Mesenchymal stem cell (in vitro differentiated cells and primary cell): ENCODE measurements at regions not wholly inside any gene's neighbourhood (a gene's known extent, or its start where the extent isn't known, plus 50 kb on each side); places are given as distances from the start of the nearest gene placed in this dataset.

Experiments
- DNase-seq: peaks from one replicate; pipeline ENCODE4 v3.0.0-alpha.2; 2013
- H2AFZ ChIP-seq: one replicate; pipeline ENCODE4 v1.6.1; 2013; ENCODE audit warnings: low read depth, mild to moderate bottlenecking, control low read depth, inconsistent platforms, low read length, moderate library complexity
- H2AK5ac ChIP-seq: 2 replicates; pipeline ENCODE4 v1.6.1; 2013; ENCODE audit warnings: low read length, moderate library complexity, mild to moderate bottlenecking, inconsistent platforms; ENCODE audit not compliant: severe bottlenecking
- H2BK120ac ChIP-seq: one replicate; pipeline ENCODE4 v1.6.1; 2013; ENCODE audit warnings: low read depth, mild to moderate bottlenecking, inconsistent platforms, low read length, moderate library complexity
- H2BK12ac ChIP-seq, 2 experiments: one replicate each; pipeline ENCODE4 v1.6.1; 2013; ENCODE audit warnings: inconsistent platforms in 2 of 2, low read length in 2 of 2, mild to moderate bottlenecking in 2 of 2, moderate library complexity in 2 of 2, control low read depth in 1 of 2
- H2BK15ac ChIP-seq: one replicate; pipeline ENCODE4 v1.6.1; 2013; ENCODE audit warnings: mild to moderate bottlenecking, low read depth, inconsistent platforms; ENCODE audit not compliant: poor library complexity, severe bottlenecking
- H2BK5ac ChIP-seq: 2 replicates; pipeline ENCODE4 v1.6.1; 2013; ENCODE audit warnings: low read depth, mild to moderate bottlenecking, low read length, control low read depth, inconsistent platforms; ENCODE audit not compliant: poor library complexity, severe bottlenecking
- H3K14ac ChIP-seq, 2 experiments: one replicate each; pipeline ENCODE4 v1.6.1; 2013; ENCODE audit warnings: inconsistent platforms in 2 of 2, low read length in 2 of 2, control low read depth in 1 of 2, mild to moderate bottlenecking in 1 of 2, moderate library complexity in 1 of 2
- H3K18ac ChIP-seq, 2 experiments: one replicate each; pipeline ENCODE4 v1.6.1; 2013; ENCODE audit warnings: inconsistent platforms in 2 of 2, low read length in 2 of 2, control low read depth in 1 of 2, low read depth in 1 of 2, mild to moderate bottlenecking in 1 of 2
- H3K23ac ChIP-seq, 2 experiments: one replicate each; pipeline ENCODE4 v1.6.1; 2013; ENCODE audit warnings: inconsistent platforms in 2 of 2, low read length in 2 of 2, mild to moderate bottlenecking in 2 of 2, moderate library complexity in 2 of 2, control low read depth in 1 of 2
- H3K27ac ChIP-seq: 2 replicates; pipeline ENCODE4 v1.5.1; 2013; ENCODE audit warnings: mild to moderate bottlenecking, moderate library complexity, low read length, control low read depth, inconsistent platforms; ENCODE audit not compliant: poor library complexity, severe bottlenecking
- H3K27me3 ChIP-seq, 2 experiments: 2 replicates each; pipeline versions ENCODE4 v1.6.1 to v1.7.0; 2013; ENCODE audit warnings: low read length in 2 of 2, mild to moderate bottlenecking in 2 of 2, moderate library complexity in 2 of 2, control low read depth in 1 of 2, inconsistent platforms in 1 of 2; ENCODE audit not compliant: control insufficient read depth in 1 of 2, insufficient read depth in 1 of 2
- H3K36me3 ChIP-seq, 2 experiments: 2 replicates each; pipeline versions ENCODE4 v1.6.1 to v1.7.0; 2013; ENCODE audit warnings: low read length in 2 of 2, control low read depth in 1 of 2, inconsistent platforms in 1 of 2, low read depth in 1 of 2, mild to moderate bottlenecking in 1 of 2; ENCODE audit not compliant: insufficient read depth in 2 of 2, control insufficient read depth in 1 of 2
- H3K4ac ChIP-seq, 2 experiments: one replicate each; pipeline ENCODE4 v1.6.1; 2013; ENCODE audit warnings: inconsistent platforms in 2 of 2, low read length in 2 of 2, mild to moderate bottlenecking in 2 of 2, moderate library complexity in 2 of 2, control low read depth in 1 of 2, low read depth in 1 of 2
- H3K4me1 ChIP-seq: 2 replicates; pipeline ENCODE4 v1.6.1; 2013; ENCODE audit warnings: low read depth, low read length, control low read depth; ENCODE audit not compliant: control insufficient read depth, insufficient read depth
- H3K4me2 ChIP-seq: 2 replicates; pipeline ENCODE4 v1.6.1; 2013; ENCODE audit warnings: low read length, mild to moderate bottlenecking, inconsistent platforms; ENCODE audit not compliant: poor library complexity, severe bottlenecking
- H3K4me3 ChIP-seq, 2 experiments: 2 replicates each; pipeline versions ENCODE4 v1.5.1 to v1.7.0; 2013; ENCODE audit warnings: low read length in 2 of 2, mild to moderate bottlenecking in 2 of 2, control low read depth in 1 of 2, low read depth in 1 of 2; ENCODE audit not compliant: insufficient read depth in 1 of 2
- H3K79me1 ChIP-seq: replicated peaks from 2 replicates; pipeline ENCODE4 v1.6.1; 2013; ENCODE audit warnings: mild to moderate bottlenecking, control low read depth, low read length, inconsistent platforms; ENCODE audit not compliant: poor library complexity, severe bottlenecking
- H3K9ac ChIP-seq: 2 replicates; pipeline ENCODE4 v1.7.0; 2013; ENCODE audit warnings: mild to moderate bottlenecking, low read length, moderate library complexity
- H3K9me3 ChIP-seq: 2 replicates; pipeline ENCODE4 v1.7.0; 2013; ENCODE audit warnings: mild to moderate bottlenecking, low read length; ENCODE audit not compliant: control insufficient read depth
- H4K8ac ChIP-seq: one replicate; pipeline ENCODE4 v1.6.1; 2013; ENCODE audit warnings: inconsistent platforms, mild to moderate bottlenecking, low read length, moderate library complexity
- H4K91ac ChIP-seq: one replicate; pipeline ENCODE4 v1.6.1; 2013; ENCODE audit warnings: mild to moderate bottlenecking, low read length, inconsistent platforms
- WGBS: methylation state at CpG from one replicate; pipeline ENCODE4 v1.1.7; 2013; ENCODE audit warnings: mixed read lengths; 5-methylcytosine and 5-hydroxymethylcytosine counted together

- no peak for DNase-seq
- H3K4ac ChIP-seq: no peak overlapping the region
- H3K36me3 ChIP-seq: no peaks in the 10 kb centered on the region
- no peak overlapping the region for H2BK5ac ChIP-seq
- H3K4me2 ChIP-seq: no peak overlapping the region
- H3K27ac ChIP-seq: no peak overlapping the region
- no peaks in the 10 kb centered on the region for H3K27me3 ChIP-seq
- H4K8ac ChIP-seq: no peak overlapping the region
- H3K18ac ChIP-seq: peak overlapping the region in 1 of 2 experiments; percentile 41
- no peak overlapping the region for H2AFZ ChIP-seq
- no peak overlapping the region for H3K23ac ChIP-seq
- no peak overlapping the region for H2BK15ac ChIP-seq
- no peaks in the 10 kb centered on the region for H3K4me1 ChIP-seq
- H4K91ac ChIP-seq: no peak overlapping the region
- H3K9ac ChIP-seq: no peak overlapping the region
- H3K9me3 ChIP-seq: no peaks in the 10 kb centered on the region
- H3K79me1 ChIP-seq: no peaks in the 10 kb centered on the region
- no peak overlapping the region for H2BK120ac ChIP-seq
- H2BK12ac ChIP-seq: no peak overlapping the region
- H2AK5ac ChIP-seq: no peak overlapping the region
- 67% methylated on average over 1 of the region's 3 CpGs for WGBS
- H3K14ac ChIP-seq: no peak overlapping the region
- no peak overlapping the region for H3K4me3 ChIP-seq
Measured at GRCh38 chr10:90530521-90530920, 327.3 kb downstream of the HTR7 start.

- Histone ChIP-seq H3K4me3 (no peak overlapping the region), H3K14ac (no peak overlapping the region), H4K91ac (no peak overlapping the region), H2AK5ac (no peak overlapping the region), H2BK15ac (no peak overlapping the region), H3K36me3 (no peaks in the 10 kb centered on the region), H3K23ac (no peak overlapping the region), H3K4me2 (no peak overlapping the region), H2BK120ac (no peak overlapping the region), H2AFZ (no peak overlapping the region), H3K27me3 (no peaks in the 10 kb centered on the region), H3K9me3 (peaks cover 5% of the 10 kb centered on the region), H3K9ac (no peak overlapping the region), H4K8ac (no peak overlapping the region), H3K79me1 (no peaks in the 10 kb centered on the region), H3K4me1 (no peaks in the 10 kb centered on the region), H3K27ac (no peak overlapping the region), H2BK5ac (no peak overlapping the region), H2BK12ac (no peak overlapping the region), H3K18ac (no peak overlapping the region), H3K4ac (no peak overlapping the region)
- WGBS: no CpG with 5 or more reads among the region's 1 CpG
- no peak for DNase-seq
Measured at GRCh38 chr10:90557385-90557784, 300.5 kb downstream of the HTR7 start.

GRCh38 chr10:90560331-90560730 is 297.5 kb downstream of the HTR7 start:
- no peaks in the 10 kb centered on the region for H3K4me1 ChIP-seq
- H4K8ac ChIP-seq: no peak overlapping the region
- H3K18ac ChIP-seq: no peak overlapping the region
- no peaks in the 10 kb centered on the region for H3K36me3 ChIP-seq
- H2BK120ac ChIP-seq: no peak overlapping the region
- WGBS: 88% methylated on average over 1 of the region's 2 CpGs
- no peak overlapping the region for H3K4me2 ChIP-seq
- no peak overlapping the region for H3K9ac ChIP-seq
- H2AK5ac ChIP-seq: no peak overlapping the region
- H4K91ac ChIP-seq: no peak overlapping the region
- no peak overlapping the region for H3K23ac ChIP-seq
- no peak overlapping the region for H3K27ac ChIP-seq
- no peak overlapping the region for H3K14ac ChIP-seq
- peaks cover 5% of the 10 kb centered on the region for H3K9me3 ChIP-seq
- H2BK15ac ChIP-seq: no peak overlapping the region
- H2BK12ac ChIP-seq: no peak overlapping the region
- H3K4me3 ChIP-seq: no peak overlapping the region
- no peak for DNase-seq
- no peak overlapping the region for H3K4ac ChIP-seq
- H3K27me3 ChIP-seq: no peaks in the 10 kb centered on the region
- no peak overlapping the region for H2AFZ ChIP-seq
- H2BK5ac ChIP-seq: no peak overlapping the region
- H3K79me1 ChIP-seq: no peaks in the 10 kb centered on the region

GRCh38 chr10:90561666-90562065 is 296.2 kb downstream of the HTR7 start:
- Histone ChIP-seq H2BK5ac (no peak overlapping the region), H3K79me1 (no peaks in the 10 kb centered on the region), H2BK120ac (no peak overlapping the region), H3K18ac (no peak overlapping the region), H4K8ac (no peak overlapping the region), H2AK5ac (no peak overlapping the region), H3K4ac (no peak overlapping the region), H3K14ac (no peak overlapping the region), H3K9me3 (peaks cover 5% of the 10 kb centered on the region), H3K27me3 (no peaks in the 10 kb centered on the region), H2BK12ac (no peak overlapping the region), H3K4me1 (no peaks in the 10 kb centered on the region), H3K27ac (no peak overlapping the region), H3K9ac (no peak overlapping the region), H2AFZ (no peak overlapping the region), H4K91ac (no peak overlapping the region), H2BK15ac (no peak overlapping the region), H3K23ac (no peak overlapping the region), H3K4me2 (no peak overlapping the region), H3K36me3 (no peaks in the 10 kb centered on the region), H3K4me3 (no peak overlapping the region)
- DNase-seq: no peak
- WGBS: 79% methylated on average over 4 of the region's 4 CpGs
